ENCODE measurements at regions not wholly inside any gene's neighbourhood (a gene's known extent, or its start where the extent isn't known, plus 50 kb on each side); places are given as distances from the start of the nearest gene placed in this dataset.

DNA sequence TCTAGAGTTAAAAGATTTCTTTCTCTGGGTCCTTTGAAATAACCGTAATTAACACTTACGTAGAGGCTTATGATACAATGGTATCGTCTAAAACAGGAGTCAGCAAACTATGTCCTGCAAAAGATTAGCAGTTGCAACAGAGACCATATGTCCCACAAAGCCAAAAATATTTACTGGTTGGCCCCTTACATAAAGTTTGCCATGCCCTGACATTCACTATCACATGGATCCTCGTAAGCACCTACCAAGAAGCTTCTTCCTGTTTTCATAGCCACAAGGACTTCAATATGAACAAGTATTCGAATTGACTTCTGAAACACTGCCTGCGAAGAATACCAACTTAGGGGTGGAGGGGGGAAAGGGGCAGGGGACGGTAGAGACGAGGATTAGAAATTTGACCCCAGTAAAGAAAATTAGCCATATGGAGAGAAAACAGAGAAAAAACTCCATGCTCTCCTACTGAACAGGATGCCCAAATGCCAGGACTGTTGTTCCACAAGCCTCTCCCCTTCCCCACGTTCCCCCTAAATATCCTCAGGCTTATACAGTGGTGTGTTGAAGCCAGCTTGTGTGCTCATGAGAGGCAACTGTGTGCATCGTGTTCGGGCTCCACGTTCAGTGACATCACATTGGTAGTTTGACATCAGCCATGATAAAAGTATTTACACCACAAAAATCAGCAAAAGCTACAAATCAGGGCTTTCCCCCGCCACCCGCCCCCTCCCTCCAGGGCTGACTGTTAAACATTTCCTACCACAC lies 144.1 kb upstream of the HES1 start:
- DNase-seq (ENCODE audit: low read depth) = no peak

DNA sequence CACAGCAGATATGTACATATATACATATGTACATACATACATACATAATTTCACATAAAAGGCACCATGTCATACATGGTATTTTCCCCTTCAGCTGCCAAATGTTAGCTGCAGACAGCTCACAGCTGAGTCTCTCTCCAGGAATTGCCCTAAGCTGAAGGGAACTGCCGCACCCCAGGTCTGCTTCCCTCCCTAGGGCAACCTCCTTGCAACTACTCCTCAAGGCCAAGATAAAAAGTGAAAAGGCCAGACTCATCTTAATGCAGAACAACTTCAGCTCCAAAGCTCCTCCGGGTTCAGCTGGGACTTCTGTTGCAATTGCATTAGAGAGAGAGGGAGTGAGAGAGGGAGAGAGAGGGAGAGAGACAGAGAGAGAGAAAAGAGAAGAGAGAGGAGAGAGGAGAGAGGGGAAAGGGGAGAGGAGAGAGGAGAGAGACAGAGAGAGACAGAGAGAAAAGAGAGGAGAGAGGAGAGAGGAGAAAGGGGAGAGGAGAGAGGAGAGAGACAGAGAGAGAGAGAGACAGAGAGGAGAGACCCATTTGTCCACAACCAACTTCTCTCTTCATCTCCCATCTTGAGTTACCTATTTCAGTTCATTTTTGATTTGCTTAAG lies 143.4 kb upstream of the HES1 start:
- no peak for DNase-seq (ENCODE audit: low read depth)

DNA sequence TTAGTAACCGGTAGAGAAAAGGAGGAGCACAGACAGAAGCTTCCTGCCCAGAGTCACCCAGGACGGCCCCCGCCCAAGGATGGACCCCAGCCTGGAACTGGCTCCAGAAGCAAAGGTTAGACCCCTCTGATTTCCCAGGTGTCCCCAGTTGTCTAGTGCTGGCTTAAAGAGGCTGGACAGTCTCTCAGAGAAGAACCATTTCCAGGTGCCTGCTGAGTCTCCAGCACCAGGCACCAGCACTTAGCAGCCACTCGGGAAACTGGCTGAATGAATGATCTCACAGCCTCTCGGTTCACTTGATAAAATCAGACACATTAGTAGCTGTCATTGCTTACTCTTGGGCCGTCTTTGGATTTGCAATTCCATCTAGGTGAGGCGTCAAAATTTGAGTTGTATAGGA lies 139.7 kb upstream of the HES1 start:
- DNase-seq (ENCODE audit: low read depth) = no peak

DNA sequence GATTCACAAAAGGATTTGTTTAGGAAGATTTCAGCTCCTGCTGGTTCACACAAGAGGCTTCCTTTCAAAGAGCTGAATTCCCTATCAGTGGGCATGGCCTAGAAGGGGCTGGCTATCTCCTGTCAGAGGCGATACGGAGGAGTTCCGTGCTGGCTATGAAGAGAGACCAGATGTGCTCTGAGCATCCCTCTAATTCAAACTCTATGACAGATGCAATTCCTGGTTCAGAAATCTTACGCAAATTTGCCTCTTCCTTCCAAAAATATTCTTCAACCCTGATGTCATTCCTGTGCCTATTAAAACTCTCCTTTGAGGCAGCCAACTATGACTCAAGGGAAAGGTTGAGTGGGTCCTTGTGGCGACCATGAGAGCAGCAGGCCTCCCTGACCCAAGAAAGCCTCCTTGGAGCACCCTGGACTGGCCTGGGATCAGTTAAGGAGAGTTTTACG lies 139.3 kb upstream of the HES1 start:
- DNase-seq (ENCODE audit: low read depth) = no peak

DNA sequence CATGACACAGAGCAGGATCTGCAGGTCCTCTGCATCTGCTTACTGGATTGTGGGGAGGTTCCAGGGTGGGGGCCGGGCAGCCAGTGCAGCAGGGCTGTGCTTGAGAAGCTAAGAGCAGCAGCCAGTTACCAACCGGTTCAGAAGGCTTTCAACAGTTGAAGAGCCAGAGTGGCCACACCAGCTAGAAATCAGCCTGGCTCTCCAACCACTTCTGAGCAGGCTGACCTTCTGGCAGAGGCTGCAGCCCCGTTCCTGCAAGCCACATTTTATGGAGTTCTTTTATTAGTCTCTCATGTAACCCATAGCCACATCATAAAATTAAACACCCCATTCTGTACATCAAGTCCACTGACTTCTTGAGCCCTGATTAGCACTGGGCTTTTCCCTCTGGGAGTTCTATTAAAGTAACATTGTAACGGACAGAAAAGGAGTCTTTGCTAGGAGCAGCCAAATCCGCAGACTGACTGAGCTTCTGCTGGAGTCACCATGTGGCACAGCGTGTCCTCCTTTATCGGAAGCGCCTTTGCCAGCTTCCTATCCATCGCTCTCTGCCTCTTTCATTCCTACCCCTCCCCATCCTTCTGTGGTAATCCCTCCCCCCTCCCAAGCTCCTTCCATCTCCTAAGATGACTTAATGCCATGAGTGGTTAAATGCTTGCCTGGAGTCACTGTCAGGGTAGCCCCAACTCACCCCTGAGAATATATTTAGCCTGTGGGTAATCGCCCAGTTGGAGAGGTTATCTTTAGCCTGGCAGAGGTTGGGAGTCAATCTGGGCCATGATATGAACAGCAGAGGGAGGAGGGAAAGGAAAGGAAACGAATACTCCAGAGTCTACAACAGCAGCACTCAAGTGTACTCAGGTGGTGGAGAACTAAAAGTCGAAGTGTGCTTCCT lies 138.5 kb upstream of the HES1 start:
- no peak for DNase-seq (ENCODE audit: low read depth)

DNA sequence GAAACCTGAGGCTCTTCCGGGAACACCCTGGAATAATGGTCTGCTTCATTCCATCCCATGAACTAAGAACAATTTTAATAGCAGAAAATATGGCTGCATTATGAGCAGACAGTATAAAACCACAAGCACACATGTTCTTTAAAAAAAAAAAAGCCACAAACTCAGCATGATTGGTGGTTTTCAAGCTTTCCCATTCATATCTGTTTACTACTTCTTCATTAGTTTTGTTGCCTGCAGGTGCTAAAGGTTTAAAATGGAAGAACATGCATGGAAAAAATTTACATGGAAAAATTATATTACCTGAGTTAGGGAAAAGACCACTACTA lies 137.9 kb upstream of the HES1 start:
- no peak for DNase-seq (ENCODE audit: low read depth)

DNA sequence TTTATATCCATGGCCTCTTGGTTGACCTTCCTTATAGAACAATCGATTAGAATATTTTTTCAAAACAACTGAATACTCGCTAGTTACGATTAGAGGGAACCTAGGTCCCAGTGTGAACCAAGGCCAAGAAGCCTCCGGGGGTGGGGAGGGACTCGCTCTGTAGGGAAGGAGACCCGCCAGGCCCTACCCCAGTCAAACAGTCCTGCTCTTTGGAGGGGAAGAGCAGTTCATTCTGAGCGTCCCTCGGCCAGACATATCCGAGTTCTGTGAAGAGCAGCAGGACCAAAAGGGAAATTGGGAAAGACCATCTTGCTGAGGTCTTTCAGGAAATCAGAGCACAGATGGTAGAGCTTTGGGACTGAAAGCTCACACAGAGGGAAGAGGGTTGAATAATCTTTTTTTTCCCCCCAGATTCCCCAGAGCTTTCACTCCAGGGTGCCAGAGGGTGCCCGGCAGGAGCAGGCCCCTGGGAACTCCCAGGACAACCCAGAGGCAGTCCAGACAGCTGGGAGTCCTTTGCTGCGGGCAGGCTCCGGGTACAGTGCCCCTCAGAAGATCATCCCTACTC lies 137.2 kb upstream of the HES1 start:
- no peak for DNase-seq (ENCODE audit: low read depth)

DNA sequence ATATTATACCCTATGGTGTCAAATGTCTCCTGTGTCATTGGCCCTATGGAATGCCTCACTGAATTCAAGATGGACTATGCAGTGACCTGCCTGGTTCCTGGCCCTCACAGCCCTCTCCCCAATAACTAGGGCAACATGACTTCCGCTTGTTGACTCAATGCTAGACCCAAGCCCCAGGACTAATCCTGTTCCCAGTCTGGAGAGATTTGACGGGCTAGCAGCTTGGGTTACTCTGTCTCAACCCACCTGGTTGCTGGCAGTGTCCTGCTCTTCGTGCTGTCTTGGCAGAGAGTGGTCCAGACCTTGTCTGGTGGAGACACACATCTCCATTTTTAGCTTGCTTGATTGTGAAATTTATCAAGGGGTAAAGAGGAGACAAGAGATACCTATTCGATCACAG lies 135.8 kb upstream of the HES1 start:
- DNase-seq (ENCODE audit: low read depth) = no peak

DNA sequence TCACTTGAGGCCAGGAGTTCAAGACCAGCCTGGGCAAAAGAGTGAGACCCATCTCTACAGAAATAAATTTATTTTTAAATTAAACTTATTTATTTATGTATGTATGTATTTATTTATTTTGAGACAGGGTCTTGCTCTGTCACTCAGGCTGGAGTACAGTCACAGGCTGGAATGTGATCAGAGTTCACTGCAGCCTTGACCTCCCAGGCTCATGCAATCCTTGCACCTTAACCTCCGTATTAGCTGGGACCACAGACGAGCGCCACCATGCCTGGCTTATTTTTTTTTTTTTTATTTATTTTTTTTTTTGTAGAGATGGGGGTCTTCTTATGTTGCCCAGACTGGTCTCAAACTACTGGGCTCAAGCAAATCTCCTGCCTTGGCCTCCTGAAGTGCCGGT lies 135.2 kb upstream of the HES1 start:
- no peak for DNase-seq (ENCODE audit: low read depth)

DNA sequence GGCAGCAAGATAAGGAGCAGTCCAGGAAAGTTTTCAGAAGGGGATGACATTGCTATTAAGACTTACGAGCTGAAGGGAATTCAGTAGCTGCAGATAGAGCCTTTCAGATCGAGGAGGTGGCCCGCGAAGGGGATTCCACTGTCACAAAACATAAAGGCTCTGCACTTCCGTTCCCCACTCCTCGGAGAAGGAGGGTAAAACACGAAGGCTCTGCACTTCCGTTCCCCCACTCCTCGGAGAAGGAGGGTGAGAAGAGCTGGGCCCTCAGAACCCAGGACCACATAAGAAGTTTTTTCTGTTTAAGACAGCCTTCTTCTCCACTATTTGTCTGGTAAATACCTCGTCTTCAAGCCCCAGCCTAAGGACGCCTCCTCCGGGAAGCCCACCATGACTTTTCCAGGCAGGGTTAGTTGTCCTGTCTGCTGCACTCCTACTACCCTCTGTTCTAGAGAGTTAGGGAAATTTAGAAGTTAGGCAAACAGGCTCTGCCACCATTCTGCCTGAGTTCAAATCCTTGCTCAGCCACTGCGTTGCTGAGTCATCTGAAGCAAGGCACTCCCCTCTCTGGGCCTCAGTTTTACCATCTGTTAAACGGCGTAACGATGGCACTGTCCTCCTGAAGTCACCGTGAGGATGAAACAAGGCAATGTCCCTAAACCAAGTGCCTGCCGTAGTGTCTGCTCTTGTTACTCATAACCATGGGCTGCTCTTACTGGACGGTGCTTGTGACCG lies 134.1 kb upstream of the HES1 start:
- no peak for DNase-seq (ENCODE audit: low read depth)

DNA sequence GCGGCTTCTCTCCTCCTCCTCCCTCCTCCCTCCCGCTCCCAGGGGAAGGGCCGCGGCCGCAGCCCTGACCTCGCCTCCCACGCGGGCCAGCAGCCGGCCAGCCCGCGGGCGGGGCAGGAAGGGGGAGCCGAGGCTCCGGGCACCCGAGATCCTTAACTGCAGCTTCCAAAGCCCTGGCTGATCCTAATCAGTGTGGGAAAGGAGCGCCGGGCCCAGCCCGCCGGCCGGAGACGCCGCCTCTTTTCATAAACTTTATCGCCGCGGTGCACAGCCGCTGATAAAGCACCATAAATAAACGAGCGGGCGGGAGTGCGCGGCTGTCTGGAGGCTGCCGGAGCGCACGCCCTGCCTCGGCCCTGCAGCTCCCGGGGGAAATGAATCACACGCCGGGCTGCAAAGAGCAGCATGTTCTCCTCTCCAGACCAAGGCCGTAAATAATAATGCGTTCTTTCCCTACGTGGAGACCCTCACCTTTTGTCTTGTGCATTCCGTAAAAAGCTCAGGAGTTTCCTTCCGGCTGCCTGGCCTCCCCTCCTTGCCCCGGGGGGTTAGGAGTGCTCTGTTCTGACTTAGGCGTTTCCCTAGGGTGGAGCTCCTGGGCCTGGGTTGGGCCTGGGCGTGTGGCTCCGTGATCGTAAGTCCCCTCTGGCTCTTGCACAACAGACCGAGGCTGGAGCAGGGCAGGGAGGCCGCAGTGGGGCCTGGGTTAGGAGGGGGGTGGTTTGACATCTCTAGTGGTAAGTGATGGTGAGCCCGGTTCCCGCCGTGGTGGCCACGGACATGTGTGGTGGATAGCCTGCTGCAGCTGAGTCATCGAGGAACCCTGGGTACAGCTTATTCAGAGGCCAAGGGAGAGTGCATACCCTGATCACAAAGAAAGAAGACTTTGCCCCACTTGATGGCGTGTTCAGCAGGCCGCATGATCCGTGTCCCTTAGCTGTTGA lies 132.6 kb upstream of the HES1 start:
- DNase-seq (ENCODE audit: low read depth) = no peak

DNA sequence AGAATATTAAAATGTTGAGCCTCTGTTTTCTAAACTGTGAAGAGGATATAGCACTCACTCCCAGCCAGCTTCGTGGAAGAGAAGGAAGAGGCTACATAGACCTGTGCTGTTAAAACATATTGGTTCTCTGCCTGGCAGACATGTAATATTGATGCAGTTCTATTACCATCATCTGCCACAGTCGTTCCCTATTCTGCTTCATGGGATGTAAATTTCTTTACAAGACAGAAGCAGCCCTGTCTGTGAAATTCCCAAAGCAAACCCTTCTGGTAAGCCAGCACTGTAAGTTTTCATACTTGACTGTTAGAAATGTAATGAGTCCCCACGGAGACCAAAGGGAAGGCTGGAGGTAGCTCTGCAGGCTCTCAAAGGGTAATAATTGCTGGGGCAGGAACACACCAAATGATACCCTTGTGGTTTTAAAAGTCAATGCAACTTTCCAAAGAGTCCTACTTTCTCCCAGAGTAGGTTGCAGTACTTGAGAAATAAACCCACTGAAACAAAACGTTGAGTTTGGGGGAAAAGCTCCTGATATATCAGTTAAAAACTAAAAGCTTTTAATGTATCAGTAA lies 129.9 kb upstream of the HES1 start:
- DNase-seq (ENCODE audit: low read depth) = no peak

DNA sequence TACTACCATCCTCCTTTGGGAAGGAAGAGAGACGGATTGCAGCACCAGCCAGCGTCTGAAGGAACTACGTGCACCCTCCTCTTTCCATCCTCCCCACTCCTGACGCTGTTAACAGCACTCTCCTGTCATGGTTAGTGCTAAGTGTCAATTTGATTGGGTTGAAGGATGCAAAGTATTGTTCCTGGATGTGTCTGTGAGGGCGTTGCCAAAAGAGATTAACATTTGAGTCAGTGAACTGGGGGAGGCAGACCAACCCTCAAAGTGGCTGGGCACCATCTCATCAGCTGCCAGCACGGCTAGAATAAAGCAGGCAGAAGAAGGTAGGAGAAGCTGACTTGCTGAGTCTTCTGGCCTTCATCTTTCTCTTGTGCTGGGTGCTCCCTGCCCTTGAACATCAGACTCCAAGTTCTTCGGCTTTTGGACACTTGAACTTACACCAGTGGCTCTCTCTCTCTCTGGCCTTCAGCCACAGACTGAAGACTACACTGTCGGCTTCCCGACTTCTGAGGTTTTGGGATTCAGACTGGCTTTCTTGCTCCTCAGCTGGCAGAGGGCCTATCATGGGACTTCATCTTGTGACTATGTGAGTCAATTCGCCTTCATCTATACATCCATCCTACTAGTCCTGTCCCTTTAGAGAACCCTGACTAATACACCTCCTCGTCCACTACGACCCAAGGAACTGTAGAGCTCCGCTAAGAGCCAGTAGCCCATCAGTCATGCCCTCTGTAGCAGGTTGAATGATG lies 128.2 kb upstream of the HES1 start:
- no peak for DNase-seq (ENCODE audit: low read depth)

DNA sequence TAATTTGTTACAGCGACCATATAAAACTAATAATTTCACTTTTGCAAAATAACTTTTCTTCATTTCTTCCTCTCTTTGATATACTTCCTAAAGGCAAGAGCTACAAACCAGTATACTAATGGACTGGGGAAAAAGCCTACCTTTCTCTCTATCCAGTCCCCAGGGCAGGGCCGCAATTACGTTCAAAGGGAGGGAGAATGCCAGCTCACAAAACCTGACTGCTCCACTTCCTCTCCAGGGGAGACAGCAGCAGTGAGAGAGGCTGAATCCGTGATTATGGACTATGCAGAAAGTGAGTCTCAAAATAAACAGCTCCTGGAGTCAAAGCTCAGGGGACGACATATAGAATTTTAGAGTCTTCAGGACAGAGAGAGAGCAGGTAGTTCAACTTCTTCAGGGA lies 126.9 kb upstream of the HES1 start:
- no peak for DNase-seq (ENCODE audit: low read depth)

DNA sequence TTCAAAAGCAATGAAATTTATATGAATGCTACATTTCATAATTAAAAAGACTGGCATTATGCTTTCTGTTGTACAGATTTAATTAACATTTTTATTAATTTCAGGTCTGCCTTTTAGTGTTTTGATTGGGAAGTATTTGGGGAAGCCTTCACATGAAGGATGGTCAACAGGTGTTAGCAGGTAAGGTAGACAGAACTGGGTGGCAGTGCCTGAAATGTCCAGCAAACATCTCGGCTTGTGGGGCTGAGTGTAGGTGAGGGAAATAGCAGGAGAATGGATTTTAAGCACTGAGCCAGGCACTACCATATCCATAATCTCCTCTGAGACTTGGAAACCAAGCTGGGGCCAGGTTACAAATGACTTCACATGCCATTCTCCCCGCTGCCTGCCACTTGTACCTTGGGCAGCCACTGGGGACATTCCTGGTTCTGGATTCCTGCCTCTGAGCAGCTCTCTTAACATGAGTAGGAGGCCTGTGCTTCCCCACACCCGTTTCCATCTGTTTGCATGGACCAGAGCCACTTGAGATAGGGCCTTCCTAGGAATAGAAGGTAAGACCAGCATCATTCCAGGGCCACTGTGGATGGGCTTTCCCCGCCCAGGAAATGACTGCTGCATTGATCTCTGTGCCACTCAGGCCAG lies 125.9 kb upstream of the HES1 start:
- no peak for DNase-seq (ENCODE audit: low read depth)

DNA sequence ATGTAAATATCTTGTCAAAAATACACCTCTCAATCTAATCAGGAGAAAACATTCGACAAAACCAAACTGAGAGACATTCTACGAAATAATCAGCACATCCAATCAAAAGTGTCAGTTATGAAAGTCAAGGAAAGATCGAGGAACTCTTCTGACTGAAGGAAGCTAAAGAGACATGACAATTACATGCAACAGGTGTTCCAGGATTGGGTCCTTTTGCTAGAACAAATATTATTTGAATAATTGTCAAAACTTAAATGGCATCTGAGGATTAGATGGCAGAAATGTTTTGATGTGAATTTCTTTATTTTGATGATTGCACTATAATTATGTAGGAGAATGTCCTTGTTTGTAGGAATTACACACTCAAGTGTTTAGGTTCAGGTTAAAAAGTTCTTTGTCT lies 124.1 kb upstream of the HES1 start:
- no peak for DNase-seq (ENCODE audit: low read depth)

DNA sequence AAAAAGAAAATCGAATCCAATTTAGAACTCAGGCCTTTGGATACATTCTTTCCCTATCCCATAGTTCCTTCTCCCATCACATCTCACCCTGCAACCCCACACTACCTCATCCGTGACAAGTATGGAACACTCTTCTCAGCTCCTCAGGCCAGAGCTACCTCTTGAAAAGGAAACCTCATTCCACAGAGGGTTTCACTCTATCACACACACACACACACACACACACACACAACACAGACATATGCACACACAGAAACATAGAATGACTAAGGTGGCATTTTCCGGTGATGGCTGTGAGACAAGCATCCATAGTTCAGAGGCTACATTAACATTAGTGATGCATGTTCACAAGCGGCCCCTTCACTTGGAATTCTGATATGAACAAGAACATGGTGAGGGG lies 122.0 kb upstream of the HES1 start:
- DNase-seq (ENCODE audit: low read depth) = no peak

DNA sequence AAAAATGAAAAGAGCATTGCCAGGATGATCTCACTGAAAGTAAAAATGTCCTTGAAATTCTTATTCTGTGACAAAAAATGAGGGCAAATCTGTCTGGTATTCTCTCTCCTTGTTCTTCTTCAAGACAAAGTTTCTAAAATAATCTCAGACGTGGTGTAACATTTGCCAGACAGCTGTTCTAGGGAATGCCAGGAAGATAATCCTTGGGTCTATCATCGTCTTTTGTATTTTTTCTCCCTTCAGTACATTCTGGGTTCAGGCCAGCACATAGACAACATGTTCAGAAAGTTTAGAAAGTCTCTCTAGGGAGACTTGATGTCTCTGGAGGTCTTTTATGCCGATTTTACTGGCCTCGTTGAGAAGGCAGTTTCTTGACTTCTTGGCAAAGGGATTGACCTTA lies 121.2 kb upstream of the HES1 start:
- no peak for DNase-seq (ENCODE audit: low read depth)

DNA sequence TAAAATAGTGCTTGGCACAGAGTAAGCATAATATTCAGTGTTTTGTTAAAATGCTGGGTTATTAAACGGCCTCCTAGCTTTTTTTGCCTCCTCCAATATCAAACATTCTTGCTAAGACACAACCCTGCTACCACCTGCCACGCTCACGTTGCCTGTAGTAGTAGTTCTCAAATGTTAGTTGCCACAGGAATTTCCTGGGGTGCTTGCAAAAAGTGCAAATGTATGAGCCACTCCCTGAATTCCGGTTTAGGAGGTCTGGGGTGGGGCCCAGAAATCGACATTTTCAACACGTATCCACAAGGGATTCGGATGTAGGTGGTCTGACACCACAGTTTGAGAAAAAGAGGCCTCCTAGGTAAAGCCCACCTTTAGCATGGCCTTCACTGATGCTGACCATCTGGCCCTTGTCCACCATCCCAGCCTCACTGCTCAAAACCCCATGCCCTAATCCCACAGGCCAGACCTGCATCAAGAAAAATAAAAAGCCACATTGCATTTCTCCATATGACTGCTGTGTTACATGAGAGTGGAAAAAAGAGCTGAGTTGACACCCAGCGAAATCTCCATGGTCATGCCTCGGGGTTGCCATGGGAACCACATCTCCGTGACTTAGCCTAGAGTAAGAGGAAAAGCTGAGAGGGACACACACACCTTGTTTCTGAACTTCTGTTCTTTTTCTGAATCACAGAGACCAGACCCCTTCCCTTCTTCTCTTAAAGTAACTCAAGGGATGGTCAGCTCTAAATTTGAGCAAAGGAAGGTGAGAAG lies 116.4 kb upstream of the HES1 start:
- no peak for DNase-seq (ENCODE audit: low read depth)
